Activated T-helper 17 cell treated with anti-CD3 and anti-CD28 coated beads, Interleukin-2, amount 50 U/mL, for 72 hours (primary cell): ENCODE measurements at regions not wholly inside any gene's neighbourhood (a gene's known extent, or its start where the extent isn't known, plus 50 kb on each side); places are given as distances from the start of the nearest gene placed in this dataset.

Source experiments
- ATAC-seq: fragments of 150-1000 bp; cut with Tn5 transposase; replicated peaks from 2 replicates; pipeline ENCODE4 v1.10.0; 2021; ENCODE audit warnings: mild to moderate bottlenecking, moderate library complexity
- H3K27ac Mint-ChIP-seq: one replicate; pipeline ENCODE4 v1.8.0; 2022; ENCODE audit warnings: mixed read lengths
- H3K27me3 Mint-ChIP-seq: one replicate; pipeline ENCODE4 v1.8.0; 2022; ENCODE audit warnings: mixed read lengths
- H3K36me3 Mint-ChIP-seq: one replicate; pipeline ENCODE4 v1.8.0; 2022; ENCODE audit warnings: low read depth, mild to moderate bottlenecking, mixed read lengths
- H3K4me1 Mint-ChIP-seq: one replicate; pipeline ENCODE4 v1.8.0; 2022; ENCODE audit warnings: mixed read lengths
- H3K4me3 Mint-ChIP-seq: one replicate; pipeline ENCODE4 v1.8.0; 2022; ENCODE audit warnings: mild to moderate bottlenecking, mixed read lengths
- H3K9me3 Mint-ChIP-seq: one replicate; pipeline ENCODE4 v1.8.0; 2022; ENCODE audit warnings: mixed read lengths

DNA sequence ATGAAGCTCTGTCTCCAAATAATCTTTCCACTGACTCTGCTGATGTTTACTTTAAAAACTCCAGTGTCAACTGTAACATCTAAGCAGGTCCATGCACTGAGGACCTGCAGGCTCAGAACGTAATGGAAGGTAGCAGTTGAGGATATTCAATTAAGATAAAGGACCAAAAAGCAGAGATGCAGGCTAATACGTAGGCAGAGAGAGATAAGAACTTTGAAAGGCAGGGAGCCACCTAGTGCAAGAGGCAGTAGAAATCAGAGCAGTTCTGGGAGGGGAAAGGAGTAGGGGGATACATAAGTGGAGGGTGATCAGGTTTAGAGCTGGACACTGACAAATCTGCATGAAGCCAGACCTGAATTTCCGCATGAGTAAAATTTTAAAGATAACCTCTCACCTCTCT lies 114.5 kb upstream of the POM121L12 start:
- H3K4me1 Mint-ChIP-seq: no peaks in the 10 kb centered on the region
- no peaks in the 10 kb centered on the region for H3K36me3 Mint-ChIP-seq
- H3K27me3 Mint-ChIP-seq: no peaks in the 10 kb centered on the region
- H3K4me3 Mint-ChIP-seq: no peak overlapping the region
- H3K27ac Mint-ChIP-seq: no peak overlapping the region
- ATAC-seq: no peak
- H3K9me3 Mint-ChIP-seq: peaks cover 24% of the 10 kb centered on the region

DNA sequence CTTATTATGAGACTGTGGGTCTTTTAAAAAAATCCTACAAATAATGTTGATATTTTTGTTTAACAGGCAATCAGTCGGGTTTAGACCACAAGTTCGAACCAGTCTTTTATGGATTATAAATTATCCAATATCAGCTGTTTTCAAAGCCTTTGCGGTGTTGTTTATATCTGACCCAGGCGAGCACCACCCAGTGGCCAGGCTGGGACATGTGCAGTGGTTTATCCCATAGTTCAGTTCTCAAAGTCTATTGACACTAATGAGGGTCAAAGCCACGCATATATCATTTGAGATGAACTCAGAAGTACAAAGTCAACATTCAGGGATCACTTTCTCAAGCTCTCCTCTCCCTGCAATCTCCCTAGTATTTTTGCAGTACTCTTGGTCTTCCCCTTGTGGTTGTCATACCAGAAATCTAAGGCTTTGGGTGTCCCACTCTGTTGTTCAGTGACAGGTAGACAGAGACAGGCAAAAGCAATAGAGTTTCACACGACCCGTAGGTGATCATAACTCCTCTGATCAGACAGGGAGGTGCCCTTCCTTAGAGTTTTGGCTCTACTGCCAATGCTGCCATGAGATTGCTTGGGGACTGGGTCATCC lies 117.4 kb upstream of the POM121L12 start:
- H3K9me3 Mint-ChIP-seq: peaks cover 17% of the 10 kb centered on the region
- H3K27me3 Mint-ChIP-seq: no peaks in the 10 kb centered on the region
- H3K36me3 Mint-ChIP-seq: no peaks in the 10 kb centered on the region
- no peak overlapping the region for H3K27ac Mint-ChIP-seq
- H3K4me1 Mint-ChIP-seq: no peaks in the 10 kb centered on the region
- no peak for ATAC-seq
- H3K4me3 Mint-ChIP-seq: no peak overlapping the region

DNA sequence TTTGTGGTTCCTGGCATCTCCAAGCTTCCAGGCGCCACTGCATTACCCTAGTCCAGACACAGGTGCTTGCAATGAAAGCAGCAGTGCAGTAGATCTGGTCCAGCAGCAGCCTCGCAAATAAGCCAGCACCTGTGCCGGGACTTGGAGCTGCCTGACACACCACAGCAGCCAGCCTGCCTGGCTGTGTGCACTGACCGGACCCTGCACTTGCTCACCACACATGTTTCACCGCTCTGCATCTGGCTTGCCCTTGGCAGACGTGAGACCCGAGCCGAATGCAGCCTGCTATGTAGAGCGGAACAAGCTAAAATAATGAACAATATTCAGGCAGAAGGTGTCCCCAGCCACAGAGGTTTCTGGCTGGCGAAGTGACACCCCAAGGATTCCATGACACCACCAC lies 123.6 kb upstream of the POM121L12 start:
- Mint-ChIP-seq H3K9me3 (peaks cover 10% of the 10 kb centered on the region), H3K27me3 (no peaks in the 10 kb centered on the region), H3K4me3 (no peak overlapping the region), H3K4me1 (no peaks in the 10 kb centered on the region), H3K27ac (no peak overlapping the region), H3K36me3 (no peaks in the 10 kb centered on the region)
- ATAC-seq: no peak

DNA sequence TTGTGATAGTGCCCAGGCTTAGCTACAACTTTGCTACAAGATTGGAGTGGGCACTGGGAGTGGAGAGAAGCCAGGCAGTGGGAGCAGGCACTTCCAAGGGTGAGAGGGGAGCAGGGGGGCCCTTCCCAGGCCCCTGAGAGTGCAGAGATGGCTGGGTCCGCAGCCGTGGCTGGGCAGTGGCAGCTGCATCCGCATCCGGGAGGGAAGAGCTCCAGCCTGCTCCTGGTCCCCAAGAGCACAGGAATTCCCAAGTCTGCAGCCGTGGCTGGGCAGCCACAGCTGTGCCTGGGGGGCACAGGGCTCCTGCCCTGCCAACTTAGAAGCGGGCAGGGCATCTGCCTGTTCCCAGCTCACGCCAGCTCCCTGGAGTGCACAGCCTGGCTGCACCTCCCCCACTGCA lies 124.1 kb upstream of the POM121L12 start:
- H3K4me1 Mint-ChIP-seq: no peaks in the 10 kb centered on the region
- H3K27ac Mint-ChIP-seq: no peak overlapping the region
- no peak overlapping the region for H3K4me3 Mint-ChIP-seq
- no peaks in the 10 kb centered on the region for H3K36me3 Mint-ChIP-seq
- peaks cover 10% of the 10 kb centered on the region for H3K9me3 Mint-ChIP-seq
- ATAC-seq: no peak
- no peaks in the 10 kb centered on the region for H3K27me3 Mint-ChIP-seq

DNA sequence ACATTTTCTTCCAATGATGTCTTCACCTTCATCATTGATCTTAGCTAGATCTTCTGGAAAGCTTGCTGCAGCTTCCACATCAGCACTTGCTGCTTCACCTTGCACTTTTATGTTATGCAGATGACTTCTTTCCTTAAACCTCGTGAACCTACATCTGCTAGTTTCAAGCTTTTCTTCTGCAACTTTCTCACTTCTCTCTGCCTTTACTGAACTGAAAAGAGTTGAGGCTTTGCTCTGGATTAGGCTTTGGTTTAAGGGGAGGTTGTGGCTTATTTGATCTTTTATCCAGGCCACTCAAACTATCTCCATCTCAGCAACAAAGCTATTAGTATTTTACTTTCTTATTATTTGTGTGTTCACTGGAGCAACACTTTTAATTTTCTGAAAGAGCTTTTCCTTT lies 125.5 kb upstream of the POM121L12 start:
- H3K27me3 Mint-ChIP-seq: no peaks in the 10 kb centered on the region
- no peaks in the 10 kb centered on the region for H3K4me1 Mint-ChIP-seq
- no peak overlapping the region for H3K4me3 Mint-ChIP-seq
- H3K27ac Mint-ChIP-seq: no peak overlapping the region
- H3K9me3 Mint-ChIP-seq: peaks cover 10% of the 10 kb centered on the region
- no peak for ATAC-seq
- no peaks in the 10 kb centered on the region for H3K36me3 Mint-ChIP-seq

DNA sequence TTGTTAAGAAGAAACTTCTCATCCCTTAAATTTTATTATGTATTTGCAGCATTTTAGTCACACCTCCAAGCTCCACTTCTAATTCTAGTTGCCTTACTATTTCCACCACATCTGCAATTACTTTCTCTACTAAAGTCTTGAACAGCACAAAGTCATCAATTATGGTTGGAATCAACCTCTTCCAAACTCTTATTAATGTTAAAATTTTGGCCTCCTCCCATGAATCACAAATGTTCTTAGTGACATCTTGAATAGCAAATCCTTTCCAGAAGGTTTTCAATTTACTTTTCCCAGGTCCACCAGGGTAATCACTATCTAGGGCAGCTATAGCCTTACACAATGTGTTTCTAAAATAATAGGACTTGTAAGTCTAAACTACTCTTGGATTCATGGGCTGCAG lies 126.3 kb upstream of the POM121L12 start:
- Mint-ChIP-seq H3K9me3 (peaks cover 10% of the 10 kb centered on the region), H3K36me3 (no peaks in the 10 kb centered on the region), H3K4me1 (no peaks in the 10 kb centered on the region), H3K4me3 (no peak overlapping the region), H3K27me3 (no peaks in the 10 kb centered on the region), H3K27ac (no peak overlapping the region)
- no peak for ATAC-seq

DNA sequence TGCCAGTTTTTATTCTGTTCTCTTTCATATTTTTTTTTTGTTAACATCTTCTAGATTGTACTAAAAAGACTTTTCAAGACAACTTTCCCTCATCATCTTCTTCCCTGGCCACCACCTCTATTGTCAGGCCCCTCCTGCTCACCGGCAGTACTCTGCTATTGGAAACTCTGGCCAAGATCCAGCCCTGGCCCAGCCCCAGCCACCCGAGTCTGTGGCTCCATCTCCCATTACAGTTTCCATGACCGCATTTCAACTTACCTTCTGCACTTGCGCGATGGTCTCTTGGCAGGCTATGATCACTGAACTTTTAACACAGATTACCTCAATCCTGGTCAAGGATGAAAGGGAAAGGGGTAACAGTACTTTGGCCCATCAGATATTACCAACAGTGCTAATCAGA lies 137.7 kb upstream of the POM121L12 start:
- H3K4me1 Mint-ChIP-seq: no peaks in the 10 kb centered on the region
- no peaks in the 10 kb centered on the region for H3K36me3 Mint-ChIP-seq
- H3K27ac Mint-ChIP-seq: no peak overlapping the region
- H3K27me3 Mint-ChIP-seq: no peaks in the 10 kb centered on the region
- ATAC-seq: no peak
- H3K9me3 Mint-ChIP-seq: peaks cover 14% of the 10 kb centered on the region
- H3K4me3 Mint-ChIP-seq: no peak overlapping the region

DNA sequence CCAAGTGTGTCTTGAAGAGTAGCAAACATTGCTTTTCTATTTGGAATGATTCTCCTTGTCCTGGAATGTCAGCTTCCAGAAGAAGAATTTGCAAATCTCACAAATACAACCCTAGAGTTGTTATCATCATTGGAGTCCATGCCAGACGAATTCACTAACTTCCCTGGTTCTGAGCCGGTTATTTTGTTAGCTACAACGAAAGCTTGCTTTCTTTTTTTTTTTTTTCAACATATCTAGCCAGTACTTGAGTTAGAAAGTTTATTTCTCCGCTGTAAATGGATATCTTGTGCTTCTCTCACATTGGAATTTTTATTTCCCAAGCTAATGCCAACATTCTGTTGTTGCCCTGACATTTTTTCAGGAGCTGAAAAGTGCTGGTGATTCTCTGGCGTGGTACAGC lies 138.1 kb upstream of the POM121L12 start:
- no peak for ATAC-seq
- Mint-ChIP-seq H3K4me3 (no peak overlapping the region), H3K27ac (no peak overlapping the region), H3K27me3 (no peaks in the 10 kb centered on the region), H3K9me3 (peaks cover 15% of the 10 kb centered on the region), H3K36me3 (no peaks in the 10 kb centered on the region), H3K4me1 (no peaks in the 10 kb centered on the region)

DNA sequence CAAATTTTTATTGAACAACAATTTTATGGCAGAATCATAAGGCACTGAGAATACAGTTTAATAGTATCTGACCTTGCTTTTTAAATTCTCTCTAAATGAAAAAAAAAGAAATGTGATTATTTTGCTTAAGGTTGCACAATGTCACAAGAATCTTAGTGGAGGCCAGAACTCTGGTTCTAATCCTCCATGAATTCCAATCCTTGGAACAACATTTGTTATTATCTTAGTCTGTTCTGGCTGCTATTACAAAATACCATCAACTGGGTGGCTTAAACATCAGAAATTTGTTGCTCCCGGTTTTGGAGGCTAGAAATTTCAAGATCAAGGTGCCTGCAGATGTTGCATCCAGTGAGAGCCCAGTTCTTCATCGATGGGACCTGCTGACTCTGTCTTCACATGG lies 158.2 kb upstream of the POM121L12 start:
- Mint-ChIP-seq H3K4me3 (no peak overlapping the region), H3K4me1 (no peaks in the 10 kb centered on the region), H3K27ac (no peak overlapping the region), H3K27me3 (no peaks in the 10 kb centered on the region), H3K36me3 (no peaks in the 10 kb centered on the region), H3K9me3 (peaks cover 9% of the 10 kb centered on the region)
- ATAC-seq: no peak

DNA sequence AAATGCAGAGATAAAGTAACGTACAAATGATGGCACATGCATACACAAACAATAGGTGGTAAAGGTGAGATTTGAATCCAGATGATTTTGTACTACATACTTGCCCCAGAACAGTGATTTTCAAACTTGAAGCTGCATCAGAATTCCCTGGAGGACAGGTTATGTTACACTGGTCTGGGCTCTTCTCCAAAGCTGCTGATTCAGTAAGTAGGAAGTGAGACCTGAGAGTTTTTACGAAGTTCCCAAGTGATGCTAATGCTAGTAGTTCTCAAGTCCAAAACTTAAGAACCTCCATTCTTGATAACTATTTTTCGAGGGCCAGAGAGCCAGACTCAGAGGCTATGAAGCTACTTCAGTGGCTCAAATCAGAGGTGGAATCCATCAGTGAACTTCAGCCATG lies 159.0 kb upstream of the POM121L12 start:
- no peak for ATAC-seq
- H3K9me3 Mint-ChIP-seq: peaks cover 13% of the 10 kb centered on the region
- no peaks in the 10 kb centered on the region for H3K4me1 Mint-ChIP-seq
- no peaks in the 10 kb centered on the region for H3K27me3 Mint-ChIP-seq
- no peak overlapping the region for H3K27ac Mint-ChIP-seq
- no peaks in the 10 kb centered on the region for H3K36me3 Mint-ChIP-seq
- H3K4me3 Mint-ChIP-seq: no peak overlapping the region

DNA sequence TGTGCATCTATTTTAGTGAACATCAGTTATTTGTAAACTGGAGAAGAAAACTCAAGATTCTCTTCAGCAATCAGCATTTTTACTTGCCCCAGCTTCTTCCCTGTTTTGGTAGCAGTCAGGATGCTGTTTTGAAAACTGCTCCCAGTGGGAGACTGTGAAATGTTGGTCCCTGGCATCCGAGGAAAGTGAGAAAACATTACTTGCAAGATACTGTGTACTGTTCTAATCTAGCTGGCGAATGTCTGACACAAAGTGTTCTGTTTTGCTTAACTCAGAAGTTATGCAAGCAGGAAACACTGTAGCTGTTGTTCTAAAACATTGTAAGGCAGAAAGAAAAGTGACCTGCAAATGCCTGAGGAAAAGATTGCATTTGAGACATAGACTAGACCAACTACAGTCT lies 171.8 kb upstream of the POM121L12 start:
- Mint-ChIP-seq H3K27me3 (no peaks in the 10 kb centered on the region), H3K27ac (no peak overlapping the region), H3K36me3 (no peaks in the 10 kb centered on the region), H3K4me3 (no peak overlapping the region), H3K9me3 (peaks cover 30% of the 10 kb centered on the region), H3K4me1 (no peaks in the 10 kb centered on the region)
- no peak for ATAC-seq

DNA sequence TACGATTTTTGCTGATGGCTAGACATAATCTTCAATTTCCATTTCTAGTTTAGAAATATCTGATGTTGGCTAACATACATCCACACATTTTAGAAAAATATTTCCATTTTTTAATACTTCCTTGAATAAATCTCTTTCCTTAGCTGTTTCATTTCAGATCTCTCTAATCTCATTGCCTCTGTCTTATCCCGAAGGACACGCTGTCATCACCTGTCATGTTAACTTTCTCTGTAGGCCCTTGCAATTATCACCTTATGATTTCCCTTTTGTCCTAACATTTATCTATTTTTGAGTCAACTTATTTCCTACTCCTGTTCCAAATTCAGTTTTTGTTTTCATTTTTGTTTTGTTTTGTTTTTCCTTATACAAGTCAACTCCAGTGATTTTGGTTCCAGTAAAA lies 173.1 kb upstream of the POM121L12 start:
- Mint-ChIP-seq H3K4me1 (no peaks in the 10 kb centered on the region), H3K27me3 (no peaks in the 10 kb centered on the region), H3K27ac (no peak overlapping the region)

DNA sequence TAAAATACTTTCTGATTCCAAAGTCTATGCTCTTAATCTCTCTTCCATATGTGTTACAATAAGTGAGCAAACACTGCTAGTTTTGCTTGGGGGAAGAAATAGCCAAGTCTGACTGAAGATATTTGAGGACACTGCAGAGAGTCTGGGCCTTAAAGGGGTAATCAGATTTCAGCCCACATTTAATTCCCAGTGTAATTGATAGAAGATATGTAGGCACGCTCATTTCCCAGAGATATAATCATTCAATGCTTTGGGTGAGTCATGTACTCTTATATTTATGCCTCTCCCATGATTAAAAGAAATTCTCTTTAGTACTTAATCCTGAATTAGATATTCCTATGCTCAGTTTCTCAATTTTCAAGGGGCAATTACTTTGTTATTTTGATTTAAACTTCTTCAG lies 178.1 kb upstream of the POM121L12 start:
- Mint-ChIP-seq H3K4me3 (no peak overlapping the region), H3K4me1 (no peaks in the 10 kb centered on the region), H3K36me3 (no peaks in the 10 kb centered on the region), H3K9me3 (peaks cover 8% of the 10 kb centered on the region), H3K27ac (no peak overlapping the region), H3K27me3 (no peaks in the 10 kb centered on the region)
- ATAC-seq: no peak

More for the DNA sequence above, 173.1 kb upstream of the POM121L12 start:
- H3K36me3 Mint-ChIP-seq: no peaks in the 10 kb centered on the region
- ATAC-seq: no peak
- no peak overlapping the region for H3K4me3 Mint-ChIP-seq
- H3K9me3 Mint-ChIP-seq: peaks cover 24% of the 10 kb centered on the region

DNA sequence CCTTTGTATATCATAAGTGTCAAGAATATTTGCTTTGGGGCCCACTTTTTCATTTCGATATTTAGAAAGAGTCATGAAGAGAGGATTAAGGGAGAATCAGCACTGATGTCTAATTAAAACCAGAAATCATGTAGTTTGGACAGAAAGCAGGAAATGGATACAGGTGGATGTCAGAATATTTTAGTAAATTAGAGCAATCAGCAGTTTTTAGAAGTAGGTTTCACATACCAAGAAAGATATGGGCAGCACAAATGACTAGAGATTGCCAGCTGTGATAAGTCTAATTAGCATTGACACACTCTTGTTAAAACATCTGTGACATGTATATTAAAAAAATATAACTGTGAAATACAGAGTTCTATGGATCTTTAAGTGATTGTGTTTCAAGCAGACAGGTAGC lies 180.8 kb upstream of the POM121L12 start:
- Mint-ChIP-seq H3K27me3 (no peaks in the 10 kb centered on the region), H3K4me3 (no peak overlapping the region), H3K9me3 (peaks cover 5% of the 10 kb centered on the region), H3K27ac (no peak overlapping the region), H3K4me1 (no peaks in the 10 kb centered on the region), H3K36me3 (no peaks in the 10 kb centered on the region)
- no peak for ATAC-seq

DNA sequence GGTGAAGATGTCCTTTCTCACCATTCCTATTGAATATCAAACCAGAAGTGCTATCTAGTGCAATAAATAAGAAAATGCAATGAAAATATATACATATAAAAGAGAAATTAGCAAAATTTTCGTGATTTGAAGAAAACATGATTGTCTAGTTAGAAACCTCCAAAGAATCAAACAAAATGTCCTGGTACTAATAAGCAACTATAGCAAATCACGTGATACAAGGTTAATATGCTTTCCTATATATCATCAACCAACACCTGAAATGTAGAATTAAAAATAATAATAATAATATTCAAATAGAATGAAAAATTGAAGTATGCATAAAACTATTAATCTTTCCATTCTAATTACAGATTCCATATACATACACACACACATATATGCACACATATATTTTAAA lies 183.9 kb upstream of the POM121L12 start:
- H3K4me3 Mint-ChIP-seq: no peak overlapping the region
- no peak overlapping the region for H3K27ac Mint-ChIP-seq
- no peaks in the 10 kb centered on the region for H3K4me1 Mint-ChIP-seq
- no peaks in the 10 kb centered on the region for H3K27me3 Mint-ChIP-seq
- peaks cover 10% of the 10 kb centered on the region for H3K9me3 Mint-ChIP-seq
- no peaks in the 10 kb centered on the region for H3K36me3 Mint-ChIP-seq
- no peak for ATAC-seq

DNA sequence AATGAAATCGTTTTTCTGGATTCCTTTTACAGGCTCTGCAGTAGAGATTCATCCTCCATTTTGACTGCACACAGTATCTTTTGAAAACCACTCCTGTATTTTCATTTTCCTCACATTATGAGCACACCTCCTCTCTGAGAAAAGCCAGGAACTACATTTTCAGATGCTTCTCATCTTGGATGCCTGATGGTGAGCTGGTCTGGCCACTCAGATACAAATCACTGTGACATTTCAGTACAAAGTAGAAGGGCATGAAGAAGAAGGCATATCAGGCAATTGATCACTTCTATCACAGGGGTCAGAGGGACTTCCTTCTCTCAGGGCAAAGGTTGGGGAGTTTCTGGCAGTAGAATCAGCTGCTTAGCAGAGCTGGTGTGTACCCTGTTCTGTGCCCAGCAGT lies 192.0 kb upstream of the POM121L12 start:
- peaks cover 18% of the 10 kb centered on the region for H3K9me3 Mint-ChIP-seq
- no peaks in the 10 kb centered on the region for H3K4me1 Mint-ChIP-seq
- ATAC-seq: no peak
- H3K36me3 Mint-ChIP-seq: no peaks in the 10 kb centered on the region
- no peaks in the 10 kb centered on the region for H3K27me3 Mint-ChIP-seq
- H3K4me3 Mint-ChIP-seq: no peak overlapping the region
- no peak overlapping the region for H3K27ac Mint-ChIP-seq
